Gastroesophageal sphincter (tissue), 3 donors: ENCODE measurements at regions not wholly inside any gene's neighbourhood (a gene's known extent, or its start where the extent isn't known, plus 50 kb on each side); places are given as distances from the start of the nearest gene placed in this dataset.

Source experiments
- EP300 ChIP-seq: sonication (generic); formaldehyde crosslinking; IDR thresholded peaks from one replicate; pipeline ENCODE4 v1.6.1; 2017; ENCODE audit warnings: antibody characterized with exemption, mild to moderate bottlenecking
- POLR2A ChIP-seq, 2 donors: fragments of 450-650 bp; IDR thresholded peaks; one replicate each; pipeline ENCODE4 v1.6.1; 2017; ENCODE audit warnings: antibody characterized with exemption in 2 of 2, mild to moderate bottlenecking in 2 of 2, moderate library complexity in 1 of 2
- POLR2AphosphoS5 ChIP-seq: sonication (generic); formaldehyde crosslinking; IDR thresholded peaks from one replicate; pipeline ENCODE4 v1.6.1; 2017; ENCODE audit warnings: antibody characterized with exemption
- TF ChIP-seq, protein P1 (sequence below), 4 experiments: fragments of 200-600 bp in 2 of 4; fragments of 450-650 bp in 2 of 4; sonication (generic) in 1 of 4; IDR thresholded peaks; one replicate each; pipeline ENCODE4 v1.5.1; 2017 to 2019; ENCODE audit warnings: antibody characterized with exemption in 4 of 4, mild to moderate bottlenecking in 2 of 4, moderate library complexity in 2 of 4

- TF ChIP-seq POLR2A (IDR thresholded peaks at IDR 0.05) (no peak), POLR2AphosphoS5 (no peak), EP300 (no peak)
- TF ChIP-seq, protein P1, sequence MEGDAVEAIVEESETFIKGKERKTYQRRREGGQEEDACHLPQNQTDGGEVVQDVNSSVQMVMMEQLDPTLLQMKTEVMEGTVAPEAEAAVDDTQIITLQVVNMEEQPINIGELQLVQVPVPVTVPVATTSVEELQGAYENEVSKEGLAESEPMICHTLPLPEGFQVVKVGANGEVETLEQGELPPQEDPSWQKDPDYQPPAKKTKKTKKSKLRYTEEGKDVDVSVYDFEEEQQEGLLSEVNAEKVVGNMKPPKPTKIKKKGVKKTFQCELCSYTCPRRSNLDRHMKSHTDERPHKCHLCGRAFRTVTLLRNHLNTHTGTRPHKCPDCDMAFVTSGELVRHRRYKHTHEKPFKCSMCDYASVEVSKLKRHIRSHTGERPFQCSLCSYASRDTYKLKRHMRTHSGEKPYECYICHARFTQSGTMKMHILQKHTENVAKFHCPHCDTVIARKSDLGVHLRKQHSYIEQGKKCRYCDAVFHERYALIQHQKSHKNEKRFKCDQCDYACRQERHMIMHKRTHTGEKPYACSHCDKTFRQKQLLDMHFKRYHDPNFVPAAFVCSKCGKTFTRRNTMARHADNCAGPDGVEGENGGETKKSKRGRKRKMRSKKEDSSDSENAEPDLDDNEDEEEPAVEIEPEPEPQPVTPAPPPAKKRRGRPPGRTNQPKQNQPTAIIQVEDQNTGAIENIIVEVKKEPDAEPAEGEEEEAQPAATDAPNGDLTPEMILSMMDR (IDR thresholded peaks at IDR 0.05): no peak
Measured at GRCh38 chr2:194559523-194559922, 1097.5 kb upstream of the SLC39A10 start.
